HepG2 (cell line): ENCODE measurements at regions not wholly inside any gene's neighbourhood (a gene's known extent, or its start where the extent isn't known, plus 50 kb on each side); places are given as distances from the start of the nearest gene placed in this dataset.

Experiments used
- TBX3 ChIP-seq: fragments of 450-650 bp; IDR thresholded peaks from 2 replicates; pipeline ENCODE4 v1.6.1; 2017; ENCODE audit warnings: antibody characterized with exemption, mild to moderate bottlenecking, inconsistent platforms, borderline replicate concordance
- ZNF501 ChIP-seq: sonication (generic); formaldehyde crosslinking; IDR thresholded peaks from 2 replicates; pipeline ENCODE4 v1.5.1; 2020; ENCODE audit warnings: mild to moderate bottlenecking, moderate library complexity, missing genetic modification reagents

- TF ChIP-seq TBX3 (no peak), ZNF501 (CRISPR knock-in tag) (no peak)
Measured at GRCh38 chr2:142339261-142339660, 208.4 kb upstream of the LRP1B start.
